ENCODE measurements at regions not wholly inside any gene's neighbourhood (a gene's known extent, or its start where the extent isn't known, plus 50 kb on each side); places are given as distances from the start of the nearest gene placed in this dataset.

DNA sequence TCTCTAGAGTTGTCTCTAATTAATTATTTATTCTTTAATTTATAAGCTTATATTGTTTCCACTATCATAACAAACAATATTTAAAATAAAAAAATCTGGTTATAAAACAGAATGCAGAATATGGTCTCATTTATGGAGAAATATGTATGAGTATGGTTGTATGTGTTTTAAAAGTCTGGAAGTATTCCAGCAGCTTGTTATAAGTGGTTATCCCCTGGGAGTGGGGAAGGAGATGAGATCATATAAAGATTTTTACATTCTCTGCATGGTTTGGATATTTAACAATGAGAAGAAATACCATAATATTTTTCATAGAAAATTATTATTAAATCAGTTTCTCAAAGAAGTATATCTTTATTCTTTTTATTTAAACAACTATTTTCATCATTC, 135.4 kb upstream of the MB21D2 start:
- TF ChIP-seq CTCF (IDR thresholded peaks at IDR 0.05; ENCODE audit: extremely low read depth in 1 of 2, insufficient read depth in 1 of 2, low read depth in 1 of 2, low read length in 2 of 2), result no peak
- no peak for TF ChIP-seq POLR2A (IDR thresholded peaks at IDR 0.05; ENCODE audit: low read depth, low read length)
- TF ChIP-seq MAX (IDR thresholded peaks at IDR 0.05; ENCODE audit: insufficient read depth, insufficient read length), result no peak
- TF ChIP-seq POLR2AphosphoS5 (IDR thresholded peaks at IDR 0.05; ENCODE audit: insufficient read depth, low read depth, low read length), result no peak
- TF ChIP-seq EZH2 (IDR thresholded peaks at IDR 0.05; ENCODE audit: borderline replicate concordance, low read depth, low read length, severe bottlenecking), result no peak
- TF ChIP-seq MYC (IDR thresholded peaks at IDR 0.05; ENCODE audit: low read depth, low read length), result no peak
- no peak for TF ChIP-seq JUN (IDR thresholded peaks at IDR 0.05; ENCODE audit: borderline replicate concordance, insufficient read depth, insufficient read length, low read depth)
